Esophagus muscularis mucosa (tissue), 3 donors: ENCODE measurements at regions not wholly inside any gene's neighbourhood (a gene's known extent, or its start where the extent isn't known, plus 50 kb on each side); places are given as distances from the start of the nearest gene placed in this dataset.

Experiments used
- CTCF ChIP-seq, 3 experiments: fragments of 200-600 bp in 2 of 3; fragments of 450-650 bp in 1 of 3; sonication (generic) in 2 of 3; IDR thresholded peaks; one replicate each; pipeline ENCODE4 v1.5.1; 2017 to 2019; ENCODE audit warnings: antibody characterized with exemption in 3 of 3, mild to moderate bottlenecking in 2 of 3, moderate library complexity in 1 of 3
- POLR2A ChIP-seq: fragments of 450-650 bp; IDR thresholded peaks from one replicate; pipeline ENCODE4 v1.6.1; 2017; ENCODE audit warnings: antibody characterized with exemption, moderate library complexity, mild to moderate bottlenecking, low read depth
- POLR2AphosphoS5 ChIP-seq, 2 donors: sonication (generic); formaldehyde crosslinking; IDR thresholded peaks; one replicate each; pipeline ENCODE4 v1.6.1; 2017; ENCODE audit warnings: antibody characterized with exemption in 2 of 2

- no peak for TF ChIP-seq CTCF (IDR thresholded peaks at IDR 0.05)
- TF ChIP-seq POLR2AphosphoS5 (IDR thresholded peaks at IDR 0.05) = no peak
- TF ChIP-seq POLR2A = no peak
Observed at GRCh38 chr1:224497714-224498573, 63.3 kb upstream of the WDR26 start.
